ENCODE measurements at regions not wholly inside any gene's neighbourhood (a gene's known extent, or its start where the extent isn't known, plus 50 kb on each side); places are given as distances from the start of the nearest gene placed in this dataset.

GRCh38 chr5:29992248-29992647, 1201.2 kb upstream of the CDH6 start:
- TF ChIP-seq ZNF70 (CRISPR knock-in tag; IDR thresholded peaks at IDR 0.05) (no peak), PATZ1 (CRISPR knock-in tag; IDR thresholded peaks at IDR 0.05; ENCODE audit: borderline replicate concordance) (no peak), ZFP30 (CRISPR knock-in tag; IDR thresholded peaks at IDR 0.05) (no peak), ZNF565 (CRISPR knock-in tag; conservative IDR thresholded peaks at IDR 0.05; ENCODE audit: low read depth) (no peak), CSDC2 (CRISPR knock-in tag; IDR thresholded peaks at IDR 0.05) (no peak), TOX (CRISPR knock-in tag; IDR thresholded peaks at IDR 0.05; ENCODE audit: borderline replicate concordance) (no peak), GLIS3 (CRISPR knock-in tag; IDR thresholded peaks at IDR 0.05) (no peak), PPARA (CRISPR knock-in tag; IDR thresholded peaks at IDR 0.05; ENCODE audit: borderline replicate concordance) (no peak), TSHZ2 (CRISPR knock-in tag; IDR thresholded peaks at IDR 0.05) (no peak), ARNTL (CRISPR knock-in tag; IDR thresholded peaks at IDR 0.05; ENCODE audit: borderline replicate concordance, low read depth) (no peak), ZFP3 (CRISPR knock-in tag; IDR thresholded peaks at IDR 0.05) (no peak), TCF4 (CRISPR knock-in tag; IDR thresholded peaks at IDR 0.05; ENCODE audit: borderline replicate concordance) (no peak), RARB (CRISPR knock-in tag; IDR thresholded peaks at IDR 0.05) (no peak), CREB5 (CRISPR knock-in tag; IDR thresholded peaks at IDR 0.05; ENCODE audit: low read depth) (no peak), ISL1 (CRISPR knock-in tag; IDR thresholded peaks at IDR 0.05) (no peak), POU6F1 (CRISPR knock-in tag; IDR thresholded peaks at IDR 0.05; ENCODE audit: borderline replicate concordance, low read depth) (no peak), CSRNP3 (CRISPR knock-in tag; IDR thresholded peaks at IDR 0.05) (no peak)
- no peak for ATAC-seq

GRCh38 chr5:29990681-29991080, 1202.8 kb upstream of the CDH6 start:
- no peak for ATAC-seq
- TF ChIP-seq GLIS3 (CRISPR knock-in tag; IDR thresholded peaks at IDR 0.05) = no peak
- TF ChIP-seq ZNF565 (CRISPR knock-in tag; conservative IDR thresholded peaks at IDR 0.05; ENCODE audit: low read depth) = no peak
- no peak for TF ChIP-seq OSR1 (CRISPR knock-in tag; IDR thresholded peaks at IDR 0.05)
- no peak for TF ChIP-seq TOX (CRISPR knock-in tag; IDR thresholded peaks at IDR 0.05; ENCODE audit: borderline replicate concordance)
- TF ChIP-seq TCF4 (CRISPR knock-in tag; IDR thresholded peaks at IDR 0.05; ENCODE audit: borderline replicate concordance) = no peak
- TF ChIP-seq ZNF70 (CRISPR knock-in tag; IDR thresholded peaks at IDR 0.05) = no peak
- no peak for TF ChIP-seq ZFP30 (CRISPR knock-in tag; IDR thresholded peaks at IDR 0.05)
- TF ChIP-seq ZFP3 (CRISPR knock-in tag; IDR thresholded peaks at IDR 0.05) = no peak
- TF ChIP-seq CREB5 (CRISPR knock-in tag; IDR thresholded peaks at IDR 0.05; ENCODE audit: low read depth) = no peak
- no peak for TF ChIP-seq TSHZ2 (CRISPR knock-in tag; IDR thresholded peaks at IDR 0.05)
- no peak for TF ChIP-seq POU6F1 (CRISPR knock-in tag; IDR thresholded peaks at IDR 0.05; ENCODE audit: borderline replicate concordance, low read depth)
- TF ChIP-seq ZNF8 (CRISPR knock-in tag; IDR thresholded peaks at IDR 0.05) = no peak
- no peak for TF ChIP-seq CSRNP3 (CRISPR knock-in tag; IDR thresholded peaks at IDR 0.05)
- TF ChIP-seq ZC3H10 (CRISPR knock-in tag; IDR thresholded peaks at IDR 0.05) = no peak
- TF ChIP-seq ISL1 (CRISPR knock-in tag; IDR thresholded peaks at IDR 0.05) = no peak
- TF ChIP-seq ARNTL (CRISPR knock-in tag; IDR thresholded peaks at IDR 0.05; ENCODE audit: borderline replicate concordance, low read depth) = no peak
- TF ChIP-seq RARB (CRISPR knock-in tag; IDR thresholded peaks at IDR 0.05) = no peak
- TF ChIP-seq BACH2 (CRISPR knock-in tag; IDR thresholded peaks at IDR 0.05; ENCODE audit: borderline replicate concordance) = no peak
- TF ChIP-seq CSDC2 (CRISPR knock-in tag; IDR thresholded peaks at IDR 0.05) = no peak

Data from SK-N-SH treated with all-trans-retinoic acid at 6 μM for 48 hours (cell line).